K562 (cell line): ENCODE measurements at regions not wholly inside any gene's neighbourhood (a gene's known extent, or its start where the extent isn't known, plus 50 kb on each side); places are given as distances from the start of the nearest gene placed in this dataset.

Experiments
- PHTF2 ChIP-seq: fragments of 250-450 bp; sonication (Bioruptor Pico); IDR thresholded peaks from 2 replicates; pipeline ENCODE4 v1.5.0; 2021; ENCODE audit warnings: mild to moderate bottlenecking
- THRAP3 ChIP-seq: fragments of 450-650 bp; IDR thresholded peaks from 2 replicates; pipeline ENCODE4 v1.6.1; 2016; ENCODE audit warnings: mild to moderate bottlenecking, inconsistent platforms, borderline replicate concordance
- ZC3H11A ChIP-seq: IDR thresholded peaks from 2 replicates; pipeline ENCODE4 v1.6.1; 2012; ENCODE audit warnings: low read depth, low read length, improper control_type of control experiment
- ZEB2 ChIP-seq: fragments of 450-650 bp; IDR thresholded peaks from 2 replicates; pipeline ENCODE4 v1.6.1; 2016
- ZNF444 ChIP-seq: fragments of 250-450 bp; sonication (Bioruptor Pico); IDR thresholded peaks from 2 replicates; pipeline ENCODE4 v1.4.0; 2020; ENCODE audit warnings: mild to moderate bottlenecking, moderate library complexity
- ZNF766 ChIP-seq: fragments of 200-800 bp; sonication (Bioruptor generic); conservative IDR thresholded peaks from 2 replicates; pipeline ENCODE4 v1.6.1; 2016; ENCODE audit warnings: missing genetic modification characterization, missing compliant biosample characterization
- TF ChIP-seq, protein P1 (sequence below): fragments of 200-600 bp; sonication (generic); IDR thresholded peaks from one replicate; pipeline ENCODE4 v1.6.1; 2012; ENCODE audit warnings: mild to moderate bottlenecking, low read depth, low read length, inconsistent platforms
- TF ChIP-seq, protein P2 (sequence below): IDR thresholded peaks from 2 replicates; pipeline ENCODE4 v1.6.1; 2011; ENCODE audit not compliant: insufficient read length; ENCODE audit errors: extremely low read depth

DNA sequence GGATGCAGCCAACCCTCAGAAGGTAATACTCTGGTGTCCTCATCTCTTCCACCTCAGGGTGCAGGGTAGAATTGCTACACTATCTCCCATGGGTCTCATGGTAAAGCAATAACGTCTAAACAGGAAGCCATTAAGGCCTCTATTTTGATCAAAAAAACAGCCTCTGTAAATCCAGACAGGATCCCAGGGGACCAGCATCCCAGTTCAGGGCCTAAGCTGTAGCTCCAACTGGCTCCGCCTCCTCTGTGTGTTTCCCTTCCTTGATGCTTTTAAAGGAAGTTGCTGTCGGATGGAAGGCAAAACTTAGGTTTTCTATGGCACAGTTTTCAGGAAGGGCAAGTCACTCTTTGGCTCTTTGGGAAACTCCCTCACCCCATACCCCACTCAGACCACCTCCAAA, 222.0 kb downstream of the MAFB start (continued):
- TF ChIP-seq, protein P1, sequence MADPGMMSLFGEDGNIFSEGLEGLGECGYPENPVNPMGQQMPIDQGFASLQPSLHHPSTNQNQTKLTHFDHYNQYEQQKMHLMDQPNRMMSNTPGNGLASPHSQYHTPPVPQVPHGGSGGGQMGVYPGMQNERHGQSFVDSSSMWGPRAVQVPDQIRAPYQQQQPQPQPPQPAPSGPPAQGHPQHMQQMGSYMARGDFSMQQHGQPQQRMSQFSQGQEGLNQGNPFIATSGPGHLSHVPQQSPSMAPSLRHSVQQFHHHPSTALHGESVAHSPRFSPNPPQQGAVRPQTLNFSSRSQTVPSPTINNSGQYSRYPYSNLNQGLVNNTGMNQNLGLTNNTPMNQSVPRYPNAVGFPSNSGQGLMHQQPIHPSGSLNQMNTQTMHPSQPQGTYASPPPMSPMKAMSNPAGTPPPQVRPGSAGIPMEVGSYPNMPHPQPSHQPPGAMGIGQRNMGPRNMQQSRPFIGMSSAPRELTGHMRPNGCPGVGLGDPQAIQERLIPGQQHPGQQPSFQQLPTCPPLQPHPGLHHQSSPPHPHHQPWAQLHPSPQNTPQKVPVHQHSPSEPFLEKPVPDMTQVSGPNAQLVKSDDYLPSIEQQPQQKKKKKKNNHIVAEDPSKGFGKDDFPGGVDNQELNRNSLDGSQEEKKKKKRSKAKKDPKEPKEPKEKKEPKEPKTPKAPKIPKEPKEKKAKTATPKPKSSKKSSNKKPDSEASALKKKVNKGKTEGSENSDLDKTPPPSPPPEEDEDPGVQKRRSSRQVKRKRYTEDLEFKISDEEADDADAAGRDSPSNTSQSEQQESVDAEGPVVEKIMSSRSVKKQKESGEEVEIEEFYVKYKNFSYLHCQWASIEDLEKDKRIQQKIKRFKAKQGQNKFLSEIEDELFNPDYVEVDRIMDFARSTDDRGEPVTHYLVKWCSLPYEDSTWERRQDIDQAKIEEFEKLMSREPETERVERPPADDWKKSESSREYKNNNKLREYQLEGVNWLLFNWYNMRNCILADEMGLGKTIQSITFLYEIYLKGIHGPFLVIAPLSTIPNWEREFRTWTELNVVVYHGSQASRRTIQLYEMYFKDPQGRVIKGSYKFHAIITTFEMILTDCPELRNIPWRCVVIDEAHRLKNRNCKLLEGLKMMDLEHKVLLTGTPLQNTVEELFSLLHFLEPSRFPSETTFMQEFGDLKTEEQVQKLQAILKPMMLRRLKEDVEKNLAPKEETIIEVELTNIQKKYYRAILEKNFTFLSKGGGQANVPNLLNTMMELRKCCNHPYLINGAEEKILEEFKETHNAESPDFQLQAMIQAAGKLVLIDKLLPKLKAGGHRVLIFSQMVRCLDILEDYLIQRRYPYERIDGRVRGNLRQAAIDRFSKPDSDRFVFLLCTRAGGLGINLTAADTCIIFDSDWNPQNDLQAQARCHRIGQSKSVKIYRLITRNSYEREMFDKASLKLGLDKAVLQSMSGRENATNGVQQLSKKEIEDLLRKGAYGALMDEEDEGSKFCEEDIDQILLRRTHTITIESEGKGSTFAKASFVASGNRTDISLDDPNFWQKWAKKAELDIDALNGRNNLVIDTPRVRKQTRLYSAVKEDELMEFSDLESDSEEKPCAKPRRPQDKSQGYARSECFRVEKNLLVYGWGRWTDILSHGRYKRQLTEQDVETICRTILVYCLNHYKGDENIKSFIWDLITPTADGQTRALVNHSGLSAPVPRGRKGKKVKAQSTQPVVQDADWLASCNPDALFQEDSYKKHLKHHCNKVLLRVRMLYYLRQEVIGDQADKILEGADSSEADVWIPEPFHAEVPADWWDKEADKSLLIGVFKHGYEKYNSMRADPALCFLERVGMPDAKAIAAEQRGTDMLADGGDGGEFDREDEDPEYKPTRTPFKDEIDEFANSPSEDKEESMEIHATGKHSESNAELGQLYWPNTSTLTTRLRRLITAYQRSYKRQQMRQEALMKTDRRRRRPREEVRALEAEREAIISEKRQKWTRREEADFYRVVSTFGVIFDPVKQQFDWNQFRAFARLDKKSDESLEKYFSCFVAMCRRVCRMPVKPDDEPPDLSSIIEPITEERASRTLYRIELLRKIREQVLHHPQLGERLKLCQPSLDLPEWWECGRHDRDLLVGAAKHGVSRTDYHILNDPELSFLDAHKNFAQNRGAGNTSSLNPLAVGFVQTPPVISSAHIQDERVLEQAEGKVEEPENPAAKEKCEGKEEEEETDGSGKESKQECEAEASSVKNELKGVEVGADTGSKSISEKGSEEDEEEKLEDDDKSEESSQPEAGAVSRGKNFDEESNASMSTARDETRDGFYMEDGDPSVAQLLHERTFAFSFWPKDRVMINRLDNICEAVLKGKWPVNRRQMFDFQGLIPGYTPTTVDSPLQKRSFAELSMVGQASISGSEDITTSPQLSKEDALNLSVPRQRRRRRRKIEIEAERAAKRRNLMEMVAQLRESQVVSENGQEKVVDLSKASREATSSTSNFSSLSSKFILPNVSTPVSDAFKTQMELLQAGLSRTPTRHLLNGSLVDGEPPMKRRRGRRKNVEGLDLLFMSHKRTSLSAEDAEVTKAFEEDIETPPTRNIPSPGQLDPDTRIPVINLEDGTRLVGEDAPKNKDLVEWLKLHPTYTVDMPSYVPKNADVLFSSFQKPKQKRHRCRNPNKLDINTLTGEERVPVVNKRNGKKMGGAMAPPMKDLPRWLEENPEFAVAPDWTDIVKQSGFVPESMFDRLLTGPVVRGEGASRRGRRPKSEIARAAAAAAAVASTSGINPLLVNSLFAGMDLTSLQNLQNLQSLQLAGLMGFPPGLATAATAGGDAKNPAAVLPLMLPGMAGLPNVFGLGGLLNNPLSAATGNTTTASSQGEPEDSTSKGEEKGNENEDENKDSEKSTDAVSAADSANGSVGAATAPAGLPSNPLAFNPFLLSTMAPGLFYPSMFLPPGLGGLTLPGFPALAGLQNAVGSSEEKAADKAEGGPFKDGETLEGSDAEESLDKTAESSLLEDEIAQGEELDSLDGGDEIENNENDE, result no peak
- TF ChIP-seq PHTF2 (no peak), ZEB2 (no peak), THRAP3 (no peak), ZNF444 (no peak), ZC3H11A (no peak), ZNF766 (CRISPR knock-in tag) (no peak)
- TF ChIP-seq, protein P2, sequence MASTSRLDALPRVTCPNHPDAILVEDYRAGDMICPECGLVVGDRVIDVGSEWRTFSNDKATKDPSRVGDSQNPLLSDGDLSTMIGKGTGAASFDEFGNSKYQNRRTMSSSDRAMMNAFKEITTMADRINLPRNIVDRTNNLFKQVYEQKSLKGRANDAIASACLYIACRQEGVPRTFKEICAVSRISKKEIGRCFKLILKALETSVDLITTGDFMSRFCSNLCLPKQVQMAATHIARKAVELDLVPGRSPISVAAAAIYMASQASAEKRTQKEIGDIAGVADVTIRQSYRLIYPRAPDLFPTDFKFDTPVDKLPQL, result no peak
